Activated CD4-positive, alpha-beta T cell treated with anti-CD3 and anti-CD28 coated beads, Interleukin-2, amount 10 ng/mL, durations not matched to agents 24 days and 14 days (primary cell): ENCODE measurements at regions not wholly inside any gene's neighbourhood (a gene's known extent, or its start where the extent isn't known, plus 50 kb on each side); places are given as distances from the start of the nearest gene placed in this dataset.

ENCODE experiments used
- DNase-seq: peaks from one replicate; pipeline ENCODE4 v3.0.0; 2022
- H3K27ac Mint-ChIP-seq: one replicate; pipeline ENCODE4 v1.8.0; 2022; ENCODE audit warnings: mild to moderate bottlenecking, mixed read lengths
- H3K27me3 Mint-ChIP-seq: one replicate; pipeline ENCODE4 v1.8.0; 2022; ENCODE audit warnings: mixed read lengths
- H3K36me3 Mint-ChIP-seq: one replicate; pipeline ENCODE4 v1.8.0; 2022; ENCODE audit warnings: low read depth, mild to moderate bottlenecking, mixed read lengths
- H3K4me1 Mint-ChIP-seq: one replicate; pipeline ENCODE4 v1.8.0; 2021; ENCODE audit warnings: mixed read lengths
- H3K4me3 Mint-ChIP-seq: one replicate; pipeline ENCODE4 v1.8.0; 2022; ENCODE audit warnings: mild to moderate bottlenecking, moderate library complexity, mixed read lengths
- H3K9me3 Mint-ChIP-seq: one replicate; pipeline ENCODE4 v1.8.0; 2021; ENCODE audit warnings: mixed read lengths
- intact Hi-C: fragments of 100-400 bp; cut with micrococcal nuclease; formaldehyde crosslinking; loops from one replicate; pipeline ENCODE4 v1.15.1; 2023

GRCh38 chr9:8229226-8229625 lies 429.6 kb upstream of the DMAC1 start:
- no peak for DNase-seq
- Mint-ChIP-seq H3K27me3 (no peaks in the 10 kb centered on the region), H3K9me3 (no peaks in the 10 kb centered on the region), H3K4me1 (no peaks in the 10 kb centered on the region), H3K36me3 (no peaks in the 10 kb centered on the region), H3K27ac (no peak overlapping the region), H3K4me3 (no peak overlapping the region)
- intact Hi-C loops = no loop called here

GRCh38 chr9:8224381-8224801 lies 424.8 kb upstream of the DMAC1 start:
- DNase-seq = no peak
- Mint-ChIP-seq H3K27me3 (no peaks in the 10 kb centered on the region), H3K4me3 (no peak overlapping the region), H3K4me1 (no peaks in the 10 kb centered on the region), H3K36me3 (no peaks in the 10 kb centered on the region), H3K27ac (no peak overlapping the region), H3K9me3 (no peaks in the 10 kb centered on the region)
- intact Hi-C loops = no loop called here

- H3K36me3 Mint-ChIP-seq = no peaks in the 10 kb centered on the region
- no peaks in the 10 kb centered on the region for H3K9me3 Mint-ChIP-seq
- intact Hi-C loops = no loop called here
These were observed 424.3 kb upstream of the DMAC1 start for GRCh38 chr9:8223861-8224260.

GRCh38 chr9:8221462-8221861 lies 421.9 kb upstream of the DMAC1 start:
- Mint-ChIP-seq H3K27ac (no peak overlapping the region), H3K4me3 (no peak overlapping the region), H3K36me3 (no peaks in the 10 kb centered on the region), H3K27me3 (no peaks in the 10 kb centered on the region), H3K9me3 (peaks cover 4% of the 10 kb centered on the region), H3K4me1 (no peaks in the 10 kb centered on the region)
- intact Hi-C loops = no loop called here
- no peak for DNase-seq

More at GRCh38 chr9:8223861-8224260, 424.3 kb upstream of the DMAC1 start:
- Mint-ChIP-seq H3K4me3 (no peak overlapping the region), H3K4me1 (no peaks in the 10 kb centered on the region), H3K27me3 (no peaks in the 10 kb centered on the region), H3K27ac (no peak overlapping the region)
- no peak for DNase-seq

GRCh38 chr9:8208465-8208864 lies 408.9 kb upstream of the DMAC1 start:
- Mint-ChIP-seq H3K9me3 (peaks cover 9% of the 10 kb centered on the region), H3K27ac (no peak overlapping the region), H3K4me3 (no peak overlapping the region), H3K27me3 (no peaks in the 10 kb centered on the region), H3K4me1 (peaks cover 4% of the 10 kb centered on the region), H3K36me3 (no peaks in the 10 kb centered on the region)
- no peak for DNase-seq
- intact Hi-C loops = no loop called here

GRCh38 chr9:8207596-8207995 lies 408.0 kb upstream of the DMAC1 start:
- Mint-ChIP-seq H3K36me3 (no peaks in the 10 kb centered on the region), H3K27me3 (no peaks in the 10 kb centered on the region), H3K27ac (no peak overlapping the region), H3K4me3 (no peak overlapping the region), H3K4me1 (peaks cover 4% of the 10 kb centered on the region), H3K9me3 (peaks cover 10% of the 10 kb centered on the region)
- DNase-seq = no peak
- intact Hi-C loops = no loop called here

GRCh38 chr9:8206720-8207119 lies 407.1 kb upstream of the DMAC1 start:
- H3K4me1 Mint-ChIP-seq = peaks cover 4% of the 10 kb centered on the region
- peaks cover 14% of the 10 kb centered on the region for H3K9me3 Mint-ChIP-seq
- DNase-seq = no peak
- no peaks in the 10 kb centered on the region for H3K36me3 Mint-ChIP-seq
- H3K27ac Mint-ChIP-seq = no peak overlapping the region
- intact Hi-C loops = no loop called here
- H3K27me3 Mint-ChIP-seq = no peaks in the 10 kb centered on the region
- no peak overlapping the region for H3K4me3 Mint-ChIP-seq

- Mint-ChIP-seq H3K4me1 (peaks cover 4% of the 10 kb centered on the region), H3K4me3 (no peak overlapping the region), H3K9me3 (peaks cover 17% of the 10 kb centered on the region), H3K27ac (no peak overlapping the region), H3K27me3 (no peaks in the 10 kb centered on the region), H3K36me3 (no peaks in the 10 kb centered on the region)
- intact Hi-C loops = no loop called here
- DNase-seq = no peak
These were observed 406.0 kb upstream of the DMAC1 start for GRCh38 chr9:8205576-8205975.

- DNase-seq = no peak
- Mint-ChIP-seq H3K9me3 (peaks cover 22% of the 10 kb centered on the region), H3K27ac (no peak overlapping the region), H3K4me3 (no peak overlapping the region), H3K36me3 (no peaks in the 10 kb centered on the region), H3K27me3 (peaks cover 2% of the 10 kb centered on the region), H3K4me1 (no peaks in the 10 kb centered on the region)
- intact Hi-C loops = no loop called here
These were observed 390.3 kb upstream of the DMAC1 start for GRCh38 chr9:8189881-8190280.

- H3K9me3 Mint-ChIP-seq = peaks cover 22% of the 10 kb centered on the region
- no peak overlapping the region for H3K4me3 Mint-ChIP-seq
- no peaks in the 10 kb centered on the region for H3K27me3 Mint-ChIP-seq
- no peak overlapping the region for H3K27ac Mint-ChIP-seq
- no peaks in the 10 kb centered on the region for H3K4me1 Mint-ChIP-seq
- no peaks in the 10 kb centered on the region for H3K36me3 Mint-ChIP-seq
- no peak for DNase-seq
- intact Hi-C loops = no loop called here
These were observed 389.3 kb upstream of the DMAC1 start for GRCh38 chr9:8188723-8189407.

GRCh38 chr9:8186560-8186959 lies 387.0 kb upstream of the DMAC1 start:
- no peaks in the 10 kb centered on the region for H3K36me3 Mint-ChIP-seq
- intact Hi-C loops = no loop called here
- no peak overlapping the region for H3K4me3 Mint-ChIP-seq
- H3K27ac Mint-ChIP-seq = no peak overlapping the region
- DNase-seq = no peak
- H3K4me1 Mint-ChIP-seq = no peaks in the 10 kb centered on the region
- H3K27me3 Mint-ChIP-seq = no peaks in the 10 kb centered on the region
- peaks cover 8% of the 10 kb centered on the region for H3K9me3 Mint-ChIP-seq

- Mint-ChIP-seq H3K27me3 (no peaks in the 10 kb centered on the region), H3K9me3 (no peaks in the 10 kb centered on the region), H3K27ac (no peak overlapping the region), H3K36me3 (no peaks in the 10 kb centered on the region), H3K4me3 (no peak overlapping the region), H3K4me1 (no peaks in the 10 kb centered on the region)
- no peak for DNase-seq
- intact Hi-C loops = no loop called here
These were observed 384.0 kb upstream of the DMAC1 start for GRCh38 chr9:8183618-8184017.

- intact Hi-C loops = loop anchor here (10.0 kb wide), 1 partner anchor 65 kb away; no protein-coding TSS in a partner anchor
- Mint-ChIP-seq H3K27ac (no peak overlapping the region), H3K4me1 (no peaks in the 10 kb centered on the region), H3K4me3 (no peak overlapping the region), H3K36me3 (no peaks in the 10 kb centered on the region), H3K27me3 (no peaks in the 10 kb centered on the region), H3K9me3 (no peaks in the 10 kb centered on the region)
- no peak for DNase-seq
These were observed 379.9 kb upstream of the DMAC1 start for GRCh38 chr9:8179381-8180053.

GRCh38 chr9:8172000-8172399 lies 372.4 kb upstream of the DMAC1 start:
- Mint-ChIP-seq H3K4me3 (no peak overlapping the region), H3K27me3 (peaks cover 8% of the 10 kb centered on the region), H3K9me3 (no peaks in the 10 kb centered on the region), H3K4me1 (no peaks in the 10 kb centered on the region), H3K27ac (no peak overlapping the region), H3K36me3 (no peaks in the 10 kb centered on the region)
- DNase-seq = no peak
- intact Hi-C loops = loop anchor here (10.0 kb wide), 1 partner anchor 57 kb away; no protein-coding TSS in a partner anchor
